Small intestine (tissue), 7 donors: ENCODE measurements at regions not wholly inside any gene's neighbourhood (a gene's known extent, or its start where the extent isn't known, plus 50 kb on each side); places are given as distances from the start of the nearest gene placed in this dataset.

Experiments used
- DNase-seq, 2 donors: peaks; one replicate each; pipeline versions ENCODE4 v3.0.0 to v3.0.0-alpha.2; 2013
- FAIRE-seq: peaks from 2 replicates; lab custom pipeline; 2012; peaks lifted over from hg19 to GRCh38; lab: Jason Lieb, UNC
- H3K27ac ChIP-seq, 3 donors: one replicate each; pipeline ENCODE4 v1.5.1; 2013; ENCODE audit warnings: low read length in 2 of 3, mild to moderate bottlenecking in 2 of 3, control low read depth in 1 of 3, inconsistent platforms in 1 of 3, low read depth in 1 of 3, moderate library complexity in 1 of 3
- H3K27me3 ChIP-seq, 3 donors: one replicate each; pipeline ENCODE4 v1.6.1; 2013; ENCODE audit warnings: low read length in 3 of 3, inconsistent platforms in 1 of 3; ENCODE audit not compliant: control insufficient read depth in 3 of 3, insufficient read depth in 3 of 3
- H3K36me3 ChIP-seq, 3 donors: one replicate each; pipeline ENCODE4 v1.6.1; 2013; ENCODE audit warnings: low read length in 3 of 3, inconsistent platforms in 1 of 3, low read depth in 1 of 3, mild to moderate bottlenecking in 1 of 3, moderate library complexity in 1 of 3; ENCODE audit not compliant: control insufficient read depth in 3 of 3, insufficient read depth in 2 of 3
- H3K4me1 ChIP-seq, 3 donors: one replicate each; pipeline ENCODE4 v1.6.1; 2013; ENCODE audit warnings: low read length in 2 of 3, inconsistent platforms in 1 of 3, low read depth in 1 of 3, mild to moderate bottlenecking in 1 of 3, moderate library complexity in 1 of 3; ENCODE audit not compliant: control insufficient read depth in 3 of 3, insufficient read depth in 2 of 3
- H3K4me3 ChIP-seq, 3 donors: one replicate each; pipeline ENCODE4 v1.5.1; 2013; ENCODE audit warnings: low read length in 3 of 3, control low read depth in 1 of 3, inconsistent platforms in 1 of 3, low read depth in 1 of 3, mild to moderate bottlenecking in 1 of 3, moderate library complexity in 1 of 3
- H3K9me3 ChIP-seq, 2 donors: one replicate each; pipeline ENCODE4 v1.6.1; 2013; ENCODE audit warnings: low read depth in 1 of 2, low read length in 1 of 2; ENCODE audit not compliant: control insufficient read depth in 2 of 2, insufficient read depth in 1 of 2
- WGBS, 3 donors: extraction: QIAGEN DNeasy Blood & Tissue Kit; methylation state at CpG; one replicate each; pipeline ENCODE4 v1.1.7; 2013; 5-methylcytosine and 5-hydroxymethylcytosine counted together
- donor health status: healthy with polysubstance abuse.
- donor health status: control.
- donor health status: control.
- donor health status: Bipolar disorder and iron deficiency.
- donor health status: healthy.

DNA sequence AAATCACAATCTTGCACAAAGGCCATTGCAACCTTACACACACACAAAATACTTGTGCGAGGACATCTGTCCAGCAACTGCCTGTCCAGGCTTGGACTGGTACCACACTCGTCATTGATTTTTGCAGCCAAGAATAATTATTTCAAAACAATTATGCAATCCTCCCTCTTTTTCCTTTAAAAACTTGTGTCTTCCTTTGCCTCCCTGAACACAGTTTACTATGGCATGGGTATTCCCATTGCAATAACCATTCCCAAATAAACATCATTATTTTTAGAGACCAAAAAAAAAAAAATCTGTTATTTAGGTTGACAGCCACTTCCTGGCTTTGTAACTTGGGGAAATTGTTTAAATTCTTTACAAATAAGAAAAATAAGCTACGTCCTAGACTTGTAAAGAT, 54.0 kb downstream of the C11orf91 start:
- 55 to 75% (median 68%) methylated on average over 3 of the region's 3 CpGs for WGBS, 3 donors
- Histone ChIP-seq H3K4me1 (no peaks in the 10 kb centered on the region), H3K27ac (no peak overlapping the region), H3K36me3 (no peaks in the 10 kb centered on the region), H3K27me3 (peaks cover 0 to 3% (median 2%) of the 10 kb centered on the region in 3 donors), H3K9me3 (no peaks in the 10 kb centered on the region), H3K4me3 (no peak overlapping the region)
- FAIRE-seq (no peak), DNase-seq (no peak)

GRCh38 chr11:33646168-33646567, 54.5 kb downstream of the C11orf91 start:
- Histone ChIP-seq H3K4me3 (no peak overlapping the region), H3K27me3 (peaks cover 0 to 3% (median 2%) of the 10 kb centered on the region in 3 donors), H3K4me1 (no peaks in the 10 kb centered on the region), H3K9me3 (no peaks in the 10 kb centered on the region), H3K36me3 (no peaks in the 10 kb centered on the region), H3K27ac (no peak overlapping the region)
- FAIRE-seq, result no peak
- DNase-seq, result no peak
- WGBS, 3 donors, result 91 to 96% (median 91%) methylated on average over 4 of the region's 4 CpGs

DNA sequence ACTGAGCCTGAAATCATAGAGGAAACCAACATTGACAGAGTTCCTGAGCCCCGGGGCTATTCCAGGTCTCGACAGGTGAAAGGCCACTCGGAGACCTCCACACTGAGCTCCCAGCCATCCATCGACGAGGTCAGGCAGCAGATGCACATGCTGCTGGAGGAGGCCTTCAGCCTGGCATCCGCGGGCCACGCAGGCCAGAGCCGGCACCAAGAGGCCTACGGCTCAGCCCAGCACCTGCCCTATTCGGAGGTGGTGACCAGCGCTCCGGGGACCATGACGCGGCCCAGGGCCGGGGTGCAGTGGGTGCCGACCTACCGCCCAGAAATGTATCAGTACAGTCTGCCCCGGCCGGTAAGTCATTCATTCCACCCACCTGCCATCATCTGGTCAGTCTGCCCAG, 54.9 kb downstream of the C11orf91 start:
- Histone ChIP-seq H3K36me3 (no peaks in the 10 kb centered on the region), H3K27me3 (peaks cover 0 to 3% (median 2%) of the 10 kb centered on the region in 3 donors), H3K27ac (no peak overlapping the region), H3K4me1 (no peaks in the 10 kb centered on the region), H3K4me3 (no peak overlapping the region), H3K9me3 (no peaks in the 10 kb centered on the region)
- DNase-seq (no peak), FAIRE-seq (no peak)
- 92 to 97% (median 93%) methylated on average over 18 to 20 of the region's 20 CpGs for WGBS, 3 donors

GRCh38 chr11:33643167-33643824, 57.3 kb downstream of the C11orf91 start:
- H3K4me1 ChIP-seq, result no peaks in the 10 kb centered on the region
- 82 to 91% (median 82%) methylated on average over 3 of the region's 3 CpGs for WGBS, 3 donors
- H3K4me3 ChIP-seq, result no peak overlapping the region
- no peak overlapping the region for H3K27ac ChIP-seq
- no peaks in the 10 kb centered on the region for H3K36me3 ChIP-seq
- no peaks in the 10 kb centered on the region for H3K9me3 ChIP-seq
- peaks cover 0 to 2% (median 0%) of the 10 kb centered on the region in 3 donors for H3K27me3 ChIP-seq
- DNase-seq, result no peak
- FAIRE-seq, result no peak

GRCh38 chr11:33642461-33643166, 58.0 kb downstream of the C11orf91 start:
- no peak overlapping the region for H3K27ac ChIP-seq
- peak in 1 of 2 donors; percentile 35 for DNase-seq
- no peak for FAIRE-seq

DNA sequence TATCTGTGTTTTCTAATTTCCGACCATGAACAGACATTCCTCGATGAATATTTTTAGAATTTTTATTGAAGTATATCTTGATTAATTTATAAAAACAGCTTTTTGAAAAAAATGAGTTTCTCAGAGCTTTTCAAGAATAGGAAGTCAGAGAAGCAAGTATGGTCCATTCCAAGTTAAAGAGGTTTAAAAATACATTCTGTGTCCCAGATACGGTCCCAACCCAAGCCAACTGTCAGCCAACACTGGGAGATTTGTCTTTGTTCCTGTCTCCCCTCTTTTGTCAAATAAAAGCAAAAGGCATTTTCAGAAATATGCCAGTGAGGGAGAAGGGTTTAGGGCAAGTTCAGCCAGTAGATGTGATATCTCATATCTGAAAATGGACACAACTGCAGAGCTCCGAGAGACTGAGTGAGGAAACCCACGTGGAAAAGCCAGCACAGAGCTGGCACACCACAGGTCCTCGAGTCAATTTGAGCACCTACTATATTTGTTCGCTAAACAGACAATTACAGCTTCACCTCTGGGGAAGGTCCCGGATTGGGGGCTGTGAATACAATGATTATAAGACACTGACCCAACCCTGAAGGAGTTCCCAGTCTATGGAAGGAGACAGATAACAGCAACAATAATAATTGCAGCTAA, 59.8 kb downstream of the C11orf91 start:
- Histone ChIP-seq H3K4me3 (no peak overlapping the region), H3K4me1 (no peaks in the 10 kb centered on the region), H3K27me3 (peaks cover 0 to 2% (median 0%) of the 10 kb centered on the region in 3 donors), H3K9me3 (no peaks in the 10 kb centered on the region), H3K27ac (no peak overlapping the region), H3K36me3 (no peaks in the 10 kb centered on the region)
- DNase-seq (no peak), FAIRE-seq (no peak)
- WGBS, 3 donors, result 46 to 66% (median 50%) methylated on average over 8 of the region's 8 CpGs

More at GRCh38 chr11:33642461-33643166, 58.0 kb downstream of the C11orf91 start:
- Histone ChIP-seq H3K4me1 (no peaks in the 10 kb centered on the region), H3K36me3 (no peaks in the 10 kb centered on the region), H3K9me3 (no peaks in the 10 kb centered on the region), H3K4me3 (no peak overlapping the region), H3K27me3 (peaks cover 0 to 2% (median 0%) of the 10 kb centered on the region in 3 donors)
- 65 to 82% (median 70%) methylated on average over 8 of the region's 8 CpGs for WGBS, 3 donors

GRCh38 chr11:33638608-33639007, 62.0 kb downstream of the C11orf91 start:
- DNase-seq (no peak), FAIRE-seq (no peak)
- WGBS, 3 donors, result 14 to 35% (median 19%) methylated on average over 1 of the region's 1 CpG

DNA sequence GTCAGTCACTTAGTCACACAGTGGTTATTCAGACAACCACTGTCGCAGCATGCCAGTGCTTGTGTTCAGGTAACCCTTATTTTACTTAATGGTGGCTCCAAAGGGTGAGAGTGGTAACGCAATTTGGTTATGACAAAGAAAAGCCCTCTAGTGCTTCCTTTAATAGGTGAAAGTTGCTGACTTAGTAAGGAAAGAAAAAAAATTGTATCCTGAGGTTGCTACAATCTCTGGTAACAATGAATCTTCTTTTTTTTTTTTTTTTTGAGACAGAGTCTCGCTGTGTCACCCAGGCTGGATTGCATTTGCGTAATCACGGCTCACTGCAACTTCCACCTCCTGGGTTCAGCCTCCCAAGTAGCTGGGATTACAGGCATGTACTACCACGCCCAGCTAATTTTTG, 64.5 kb downstream of the C11orf91 start:
- no peak overlapping the region for H3K4me3 ChIP-seq
- no peaks in the 10 kb centered on the region for H3K9me3 ChIP-seq
- DNase-seq, result no peak
- no peaks in the 10 kb centered on the region for H3K36me3 ChIP-seq
- H3K27me3 ChIP-seq, result no peaks in the 10 kb centered on the region
- no peak overlapping the region for H3K27ac ChIP-seq
- no peaks in the 10 kb centered on the region for H3K4me1 ChIP-seq
- 79 to 84% (median 81%) methylated on average over 6 of the region's 6 CpGs for WGBS, 3 donors
- FAIRE-seq, result no peak

More at GRCh38 chr11:33638608-33639007, 62.0 kb downstream of the C11orf91 start:
- Histone ChIP-seq H3K27ac (no peak overlapping the region), H3K4me1 (no peaks in the 10 kb centered on the region), H3K4me3 (no peak overlapping the region), H3K36me3 (no peaks in the 10 kb centered on the region), H3K27me3 (no peaks in the 10 kb centered on the region), H3K9me3 (no peaks in the 10 kb centered on the region)
